GM19395 (cell line): ENCODE measurements at regions not wholly inside any gene's neighbourhood (a gene's known extent, or its start where the extent isn't known, plus 50 kb on each side); places are given as distances from the start of the nearest gene placed in this dataset.

Experiments
- ATAC-seq: cut with Tn5 transposase; IDR thresholded peaks from one replicate; pipeline ENCODE4 v1.9.1; 2021; ENCODE audit warnings: mild to moderate bottlenecking, moderate library complexity; ENCODE audit not compliant: unreplicated experiment

DNA sequence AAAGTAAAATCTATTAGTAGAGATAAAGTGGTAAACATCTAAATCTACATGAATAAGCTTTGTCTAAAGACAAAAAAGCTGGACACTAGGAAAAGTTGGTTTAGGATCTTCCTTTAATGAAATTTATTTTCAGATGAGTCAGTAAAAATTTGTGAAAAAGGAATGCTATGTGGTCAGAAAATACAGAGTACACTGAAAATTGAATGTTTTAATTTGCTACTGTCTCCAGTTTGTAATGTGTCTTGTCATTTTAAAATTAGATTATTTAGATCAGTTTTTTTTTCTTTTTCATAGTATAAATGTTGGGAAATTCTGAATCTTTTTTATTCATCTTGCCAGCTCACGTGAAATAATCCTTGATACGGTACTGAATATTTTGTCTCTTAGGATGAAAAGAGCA is 56.9 kb downstream of the SLITRK6 start:
- no peak for ATAC-seq

- ATAC-seq = no peak
These were observed 58.2 kb downstream of the SLITRK6 start for GRCh38 chr13:85741017-85741416.

DNA sequence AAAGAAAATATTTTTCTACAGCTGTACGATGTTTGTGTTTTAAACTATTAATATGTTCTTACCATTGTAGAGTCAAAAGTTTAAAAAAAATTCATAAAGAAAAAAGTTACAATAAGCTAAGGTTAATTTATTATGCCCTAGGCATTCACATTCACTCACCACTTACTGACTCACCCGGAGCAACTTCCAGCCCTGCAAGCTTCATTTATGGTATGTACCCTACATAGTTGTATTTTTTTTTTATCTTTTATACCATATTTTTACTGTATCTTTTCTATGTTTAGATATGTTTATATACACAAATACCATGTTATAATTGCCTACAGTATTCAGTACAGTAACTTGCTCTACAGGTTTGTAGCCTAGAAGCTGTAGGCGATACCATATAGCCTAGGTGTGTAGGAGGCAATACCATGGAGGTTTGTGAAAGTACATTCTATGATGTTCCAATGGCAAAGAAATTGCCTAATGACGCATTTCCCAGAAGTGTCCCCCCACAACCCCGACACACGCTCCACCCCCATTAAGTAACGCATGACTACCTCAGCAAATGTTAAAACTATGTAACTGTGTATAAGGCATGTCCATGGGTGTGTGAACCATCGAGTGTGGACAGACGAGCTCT is 60.4 kb downstream of the SLITRK6 start:
- no peak for ATAC-seq

GRCh38 chr13:85737952-85738351 is 61.3 kb downstream of the SLITRK6 start:
- ATAC-seq = no peak

- no peak for ATAC-seq
These were observed 69.9 kb downstream of the SLITRK6 start for GRCh38 chr13:85729296-85729695.

- ATAC-seq = no peak
These were observed 70.4 kb downstream of the SLITRK6 start for GRCh38 chr13:85728811-85729210.

DNA sequence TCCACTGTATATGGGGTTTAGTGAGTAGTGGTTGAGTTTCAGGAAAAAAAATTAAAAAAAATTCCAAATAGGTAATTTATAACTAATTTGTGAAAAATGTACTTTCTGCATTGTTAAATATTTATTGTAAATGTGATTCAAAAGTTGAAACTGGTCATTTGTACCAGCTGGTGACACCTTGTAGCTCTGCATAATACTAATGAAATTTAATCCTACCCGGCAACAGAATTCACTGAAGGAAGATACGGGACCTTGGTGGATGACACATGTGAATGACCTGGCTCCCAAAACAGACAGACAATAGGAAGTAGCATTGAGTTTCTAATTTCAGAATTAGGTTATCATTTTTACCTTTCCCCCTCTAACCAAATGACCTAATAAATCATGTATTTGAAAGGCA is 73.8 kb downstream of the SLITRK6 start:
- no peak for ATAC-seq

GRCh38 chr13:85724546-85725432 is 74.4 kb downstream of the SLITRK6 start:
- ATAC-seq = no peak

- no peak for ATAC-seq
These were observed 79.5 kb downstream of the SLITRK6 start for GRCh38 chr13:85719749-85720148.

DNA sequence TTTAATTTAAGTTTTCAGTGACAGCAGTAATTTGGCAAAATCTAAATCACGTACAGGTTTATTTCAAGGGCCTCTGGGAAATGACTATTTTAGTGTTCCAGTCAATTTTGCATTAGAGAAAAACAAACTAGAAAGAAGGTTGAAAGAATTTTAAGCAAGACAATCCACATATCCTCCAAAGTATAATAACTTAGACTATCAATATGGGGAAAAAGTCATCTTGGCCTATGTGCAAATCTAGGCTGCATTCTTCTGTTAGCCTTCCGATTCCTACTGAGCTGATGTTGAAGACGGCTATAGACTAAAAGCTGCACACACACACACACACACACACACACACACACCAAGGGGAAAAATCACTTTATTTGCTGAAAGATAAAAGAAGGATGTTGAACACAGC is 81.3 kb downstream of the SLITRK6 start:
- no peak for ATAC-seq

DNA sequence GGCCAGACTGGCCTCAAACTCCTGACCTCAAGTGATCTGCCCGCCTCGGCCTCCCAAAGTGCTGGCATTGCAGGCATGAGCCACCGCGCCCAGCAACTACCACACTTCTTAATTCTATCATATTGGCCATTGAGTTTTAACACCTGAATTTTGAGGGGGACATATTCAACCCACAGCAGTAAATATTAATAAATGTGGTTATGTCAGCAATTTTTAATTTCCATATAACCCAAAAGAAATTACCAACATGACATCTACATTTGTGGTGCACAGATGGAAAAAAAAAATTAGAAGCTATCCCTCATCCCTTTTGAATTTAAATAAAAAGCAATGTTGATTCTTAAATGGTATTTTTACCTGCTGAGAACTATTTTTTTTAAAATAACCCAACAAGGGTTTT is 88.7 kb downstream of the SLITRK6 start:
- ATAC-seq = no peak

GRCh38 chr13:85709721-85710120 is 89.5 kb downstream of the SLITRK6 start:
- no peak for ATAC-seq

DNA sequence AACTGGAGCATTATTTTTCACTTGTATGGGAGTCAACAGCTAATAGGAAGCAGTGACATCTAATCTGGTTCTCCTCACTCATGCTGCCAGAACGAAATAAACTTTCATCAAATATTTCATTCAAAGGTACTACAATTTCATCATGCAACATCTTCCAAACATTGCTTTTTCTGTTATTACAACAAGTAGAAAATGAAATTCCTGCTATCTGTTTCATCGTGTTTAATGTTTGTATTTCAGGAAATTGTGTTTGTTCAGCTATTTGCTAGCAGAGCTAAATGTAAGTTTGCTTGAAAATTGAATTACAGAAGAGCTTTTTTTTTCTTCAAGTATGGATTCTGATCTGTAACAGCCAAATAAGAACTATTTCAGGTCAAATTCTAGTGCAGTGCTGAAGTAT is 90.1 kb downstream of the SLITRK6 start:
- ATAC-seq = no peak

GRCh38 chr13:85700906-85701305 is 98.3 kb downstream of the SLITRK6 start:
- no peak for ATAC-seq

GRCh38 chr13:85698256-85698655 is 101.0 kb downstream of the SLITRK6 start:
- no peak for ATAC-seq

DNA sequence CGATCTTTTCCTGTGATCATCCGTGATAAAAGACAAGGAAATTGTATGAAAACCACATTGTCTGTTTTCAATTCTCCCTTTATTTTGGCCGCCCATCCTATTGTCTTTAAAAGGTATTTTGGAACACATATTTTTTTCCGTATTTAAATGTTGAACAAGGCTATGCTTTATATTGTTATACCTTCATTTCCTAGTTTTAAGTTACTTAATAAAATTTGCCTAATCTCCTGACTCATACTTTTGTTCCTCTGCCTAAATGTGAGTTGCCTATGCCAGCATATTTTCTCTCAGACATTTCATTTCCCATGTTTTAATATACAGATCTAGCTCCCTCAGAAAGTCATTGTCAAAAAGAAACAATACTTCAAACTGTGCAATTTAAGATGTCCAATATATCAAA is 104.2 kb downstream of the SLITRK6 start:
- ATAC-seq = no peak

DNA sequence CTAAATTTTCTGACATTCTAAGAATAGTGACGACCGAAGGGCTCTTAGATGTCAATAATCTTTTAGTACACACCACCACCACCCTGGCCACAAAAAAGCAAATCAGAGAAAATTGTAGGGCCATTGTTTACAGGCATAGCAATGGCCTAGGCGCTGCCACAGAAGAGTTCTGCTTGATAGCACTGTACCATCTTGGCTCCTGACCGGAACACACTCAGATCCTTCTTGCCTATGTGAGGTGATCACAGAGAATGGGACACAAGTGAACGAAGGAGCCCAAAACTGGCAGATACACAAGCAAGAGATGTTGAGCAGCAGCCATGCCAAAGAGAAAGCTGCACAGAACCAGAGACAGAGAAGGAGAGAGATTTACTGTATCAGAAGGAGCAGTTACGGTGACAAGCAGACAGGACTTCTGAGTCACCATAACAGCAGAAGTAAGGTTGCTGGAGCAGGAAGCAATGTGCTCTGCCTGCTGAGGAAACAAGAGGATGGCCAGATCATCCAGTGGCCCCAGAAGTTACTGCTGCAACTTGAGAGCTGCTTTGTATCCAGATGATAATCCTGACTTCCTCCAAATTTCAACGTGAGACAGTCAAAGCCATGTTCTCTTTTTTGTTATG is 105.2 kb downstream of the SLITRK6 start:
- no peak for ATAC-seq

DNA sequence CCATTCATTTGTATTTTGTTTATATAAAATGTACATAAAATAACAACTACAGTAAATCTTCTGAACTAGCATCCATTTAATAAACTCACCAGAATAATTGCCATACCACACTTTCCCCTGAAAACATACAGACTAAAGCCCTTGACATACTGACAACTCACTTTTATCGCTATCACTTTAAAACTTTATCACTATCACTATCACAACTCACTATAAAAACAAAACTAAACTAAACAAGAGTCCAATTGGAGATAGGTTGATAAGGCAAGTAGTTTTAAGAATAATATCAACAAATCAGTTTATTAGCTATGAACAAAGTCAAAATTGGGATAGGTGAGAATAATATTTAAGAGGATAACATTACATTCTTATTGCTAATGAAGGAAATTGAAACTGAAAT is 108.9 kb downstream of the SLITRK6 start:
- no peak for ATAC-seq

- ATAC-seq = no peak
These were observed 113.8 kb downstream of the SLITRK6 start for GRCh38 chr13:85685436-85685835.

DNA sequence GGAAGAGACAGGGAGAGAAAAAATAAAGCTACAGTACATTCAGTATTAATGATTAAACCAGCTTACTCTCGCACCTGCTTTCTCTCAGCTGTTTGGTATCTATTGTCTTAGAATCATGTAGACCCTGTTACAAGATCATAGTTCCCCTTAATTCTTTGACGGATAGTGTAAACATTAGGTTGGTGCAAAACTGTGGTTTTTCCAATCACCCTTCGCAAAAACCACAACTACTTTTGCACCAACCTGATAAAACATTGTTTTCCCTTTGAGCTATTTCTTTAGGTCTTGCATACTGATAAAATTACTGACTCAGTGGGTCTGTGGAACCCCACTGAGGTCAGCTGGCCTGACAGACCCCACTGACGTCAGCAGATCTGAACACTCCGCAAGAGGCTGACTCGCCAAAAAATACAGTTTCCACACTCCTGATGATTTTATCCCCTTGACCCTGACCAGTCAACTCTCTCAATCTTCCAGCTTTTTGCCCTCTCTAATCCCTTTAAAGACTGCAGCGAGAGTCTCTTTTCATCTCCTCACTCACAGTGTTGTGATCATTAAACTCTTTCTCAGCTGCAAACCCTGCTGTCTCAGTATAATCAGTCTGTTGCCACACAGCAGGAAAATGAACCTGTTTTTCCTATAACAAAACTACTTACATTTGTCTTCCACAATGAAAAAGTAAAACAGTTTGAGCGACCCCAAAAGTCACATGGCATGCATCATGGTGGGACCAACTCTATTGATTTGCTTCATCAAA is 123.9 kb downstream of the SLITRK6 start:
- ATAC-seq = no peak

GRCh38 chr13:85671336-85671735 is 127.9 kb downstream of the SLITRK6 start:
- ATAC-seq = no peak
